Neural progenitor cell (in vitro differentiated cells): ENCODE measurements at regions not wholly inside any gene's neighbourhood (a gene's known extent, or its start where the extent isn't known, plus 50 kb on each side); places are given as distances from the start of the nearest gene placed in this dataset.

Source experiments
- DNase-seq: peaks from one replicate; pipeline ENCODE4 v3.0.0-alpha.2; 2016; ENCODE audit warnings: low spot score
- H2AFZ ChIP-seq: fragments of 200-600 bp; sonication (generic); replicated peaks from 2 replicates; pipeline ENCODE4 v1.6.1; 2016; ENCODE audit warnings: antibody characterized with exemption
- H3F3A ChIP-seq: fragments of 200-600 bp; sonication (generic); 2 replicates; pipeline ENCODE4 v1.6.1; 2016; ENCODE audit warnings: antibody characterized with exemption, low read depth
- H3K27ac ChIP-seq: fragments of 200-600 bp; sonication (generic); 2 replicates; pipeline ENCODE4 v1.5.1; 2016; ENCODE audit warnings: mild to moderate bottlenecking
- H3K27me3 ChIP-seq: fragments of 200-600 bp; sonication (generic); 2 replicates; pipeline ENCODE4 v1.6.1; 2016; ENCODE audit warnings: mild to moderate bottlenecking, moderate library complexity
- H3K36me3 ChIP-seq: fragments of 200-600 bp; sonication (generic); 2 replicates; pipeline ENCODE4 v1.5.1; 2016
- H3K4me1 ChIP-seq: fragments of 200-600 bp; sonication (generic); 2 replicates; pipeline ENCODE4 v1.6.1; 2016; ENCODE audit warnings: mixed run types
- H3K4me2 ChIP-seq: fragments of 200-600 bp; sonication (generic); 2 replicates; pipeline ENCODE4 v1.6.1; 2016
- H3K4me3 ChIP-seq: fragments of 200-600 bp; sonication (generic); 2 replicates; pipeline ENCODE4 v1.5.1; 2016
- H3K79me2 ChIP-seq: fragments of 200-600 bp; sonication (generic); 2 replicates; pipeline ENCODE4 v1.6.1; 2016; ENCODE audit warnings: low read depth
- H3K9ac ChIP-seq: fragments of 200-600 bp; sonication (generic); 2 replicates; pipeline ENCODE4 v1.6.1; 2016
- H3K9me3 ChIP-seq: fragments of 200-600 bp; sonication (generic); 2 replicates; pipeline ENCODE4 v1.5.1; 2016; ENCODE audit warnings: low read depth
- H4K20me1 ChIP-seq: fragments of 200-600 bp; sonication (generic); 2 replicates; pipeline ENCODE4 v1.6.1; 2016; ENCODE audit warnings: low read depth
- H3K27ac Mint-ChIP-seq: 3 replicates; pipeline ENCODE4 v1.8.0; 2021; ENCODE audit warnings: mixed read lengths
- H3K27me3 Mint-ChIP-seq: 2 replicates; pipeline ENCODE4 v1.8.0; 2022; ENCODE audit warnings: low read depth, mild to moderate bottlenecking, inconsistent platforms, moderate library complexity, mixed read lengths; ENCODE audit not compliant: insufficient read depth
- H3K36me3 Mint-ChIP-seq: 3 replicates; pipeline ENCODE4 v1.8.0; 2021; ENCODE audit warnings: mixed read lengths
- H3K4me1 Mint-ChIP-seq: 3 replicates; pipeline ENCODE4 v1.8.0; 2021; ENCODE audit warnings: mixed read lengths
- H3K4me3 Mint-ChIP-seq: 3 replicates; pipeline ENCODE4 v1.8.0; 2021; ENCODE audit warnings: mild to moderate bottlenecking, moderate library complexity, mixed read lengths
- H3K9me3 Mint-ChIP-seq: 3 replicates; pipeline ENCODE4 v1.8.0; 2020; ENCODE audit warnings: mixed read lengths
- CTCF ChIP-seq: fragments of 200-600 bp; sonication (generic); IDR thresholded peaks from 2 replicates; pipeline ENCODE4 v1.5.1; 2017; ENCODE audit warnings: antibody characterized with exemption, mild to moderate bottlenecking
- EZH2 ChIP-seq: fragments of 200-600 bp; sonication (generic); IDR thresholded peaks from 2 replicates; pipeline ENCODE4 v1.6.1; 2017; ENCODE audit warnings: antibody characterized with exemption, mild to moderate bottlenecking, moderate library complexity
- EZH2phosphoT487 ChIP-seq: fragments of 200-600 bp; sonication (generic); IDR thresholded peaks from 2 replicates; pipeline ENCODE4 v1.6.1; 2017; ENCODE audit warnings: antibody characterized with exemption

- Mint-ChIP-seq H3K9me3 (no peaks in the 10 kb centered on the region), H3K27ac (no peak overlapping the region), H3K36me3 (no peaks in the 10 kb centered on the region), H3K4me3 (no peak overlapping the region), H3K4me1 (peaks cover 9% of the 10 kb centered on the region), H3K27me3 (no peaks in the 10 kb centered on the region)
- Histone ChIP-seq H3K4me3 (no peak overlapping the region), H3K4me2 (no peak overlapping the region), H3K27me3 (no peaks in the 10 kb centered on the region), H2AFZ (no peak overlapping the region), H3K36me3 (no peaks in the 10 kb centered on the region), H3F3A (no peaks in the 10 kb centered on the region), H3K9ac (no peak overlapping the region), H4K20me1 (no peaks in the 10 kb centered on the region), H3K79me2 (no peaks in the 10 kb centered on the region), H3K9me3 (no peaks in the 10 kb centered on the region), H3K4me1 (no peaks in the 10 kb centered on the region), H3K27ac (no peak overlapping the region)
- no peak for DNase-seq
- no peak for TF ChIP-seq EZH2phosphoT487
- TF ChIP-seq CTCF: no peak
These were observed 70.5 kb upstream of the FLRT2 start for GRCh38 chr14:85459361-85460000.

DNA sequence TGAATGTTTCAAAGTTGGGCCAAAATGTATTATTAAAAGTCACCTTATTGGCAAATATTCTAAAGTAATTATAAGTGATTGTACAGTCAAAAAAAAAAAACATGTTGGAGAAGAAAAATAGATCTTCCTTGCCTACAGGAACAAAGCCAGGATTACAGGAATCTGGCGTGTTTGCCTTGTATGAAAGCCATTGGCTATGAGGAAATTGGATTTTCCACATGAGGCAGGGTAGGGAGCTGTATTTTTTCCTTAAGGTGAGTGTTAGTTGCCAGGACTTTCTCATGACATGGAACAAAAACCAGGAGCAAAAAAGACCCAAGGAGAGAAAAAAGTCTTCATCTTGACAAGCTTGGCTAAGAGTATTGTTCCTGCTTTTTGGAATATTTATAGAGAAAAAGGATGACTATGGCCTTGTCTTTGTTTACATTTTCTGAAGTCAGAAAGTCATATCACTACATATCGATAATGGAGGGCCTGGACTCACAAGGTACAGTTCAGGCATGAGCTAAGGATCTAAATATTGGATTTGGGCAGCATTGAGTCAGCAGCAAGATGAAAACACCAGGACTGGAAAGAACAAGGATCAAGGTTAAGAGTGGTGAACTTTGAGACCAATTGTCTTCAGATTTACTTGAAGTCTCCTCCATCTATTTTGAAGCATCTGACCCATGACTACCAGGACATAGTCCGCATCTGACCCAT, 68.4 kb upstream of the FLRT2 start:
- peaks cover 10% of the 10 kb centered on the region for H3K4me1 Mint-ChIP-seq
- Histone ChIP-seq H4K20me1 (no peaks in the 10 kb centered on the region), H3K79me2 (no peaks in the 10 kb centered on the region), H3K27me3 (no peaks in the 10 kb centered on the region), H3F3A (no peaks in the 10 kb centered on the region), H3K4me1 (no peaks in the 10 kb centered on the region), H3K36me3 (no peaks in the 10 kb centered on the region), H3K4me2 (no peak overlapping the region), H3K27ac (no peak overlapping the region), H3K4me3 (no peak overlapping the region), H2AFZ (no peak overlapping the region), H3K9me3 (no peaks in the 10 kb centered on the region), H3K9ac (no peak overlapping the region)
- DNase-seq: no peak
- no peaks in the 10 kb centered on the region for H3K36me3 Mint-ChIP-seq
- no peak for TF ChIP-seq EZH2phosphoT487
- no peak for TF ChIP-seq EZH2
- no peaks in the 10 kb centered on the region for H3K9me3 Mint-ChIP-seq
- H3K27me3 Mint-ChIP-seq: no peaks in the 10 kb centered on the region
- H3K4me3 Mint-ChIP-seq: no peak overlapping the region
- H3K27ac Mint-ChIP-seq: no peak overlapping the region

DNA sequence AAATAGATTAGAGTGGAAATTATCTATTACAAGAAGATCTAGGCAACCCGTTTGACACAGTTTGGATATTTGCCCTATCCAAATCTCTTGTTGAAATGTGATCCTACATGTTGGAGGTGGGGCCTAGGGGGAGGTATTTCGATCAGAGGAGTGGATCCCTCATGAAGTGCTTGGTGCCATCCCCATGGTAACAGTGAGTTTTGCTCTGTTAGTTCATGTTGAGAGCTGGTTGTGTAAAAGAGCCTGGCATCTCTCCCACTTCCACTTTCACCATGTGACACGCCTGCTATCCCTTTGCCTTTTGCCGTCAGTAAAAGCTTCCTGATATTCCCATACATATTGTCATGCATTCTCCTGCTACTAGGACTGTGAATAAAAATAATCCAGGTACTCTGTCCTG, 66.4 kb upstream of the FLRT2 start:
- no peak for DNase-seq
- Mint-ChIP-seq H3K27ac (no peak overlapping the region), H3K4me3 (no peak overlapping the region), H3K36me3 (no peaks in the 10 kb centered on the region), H3K27me3 (no peaks in the 10 kb centered on the region), H3K4me1 (peaks cover 10% of the 10 kb centered on the region), H3K9me3 (no peaks in the 10 kb centered on the region)
- TF ChIP-seq CTCF (no peak), EZH2phosphoT487 (no peak), EZH2 (no peak)
- Histone ChIP-seq H2AFZ (no peak overlapping the region), H3K27me3 (no peaks in the 10 kb centered on the region), H3K4me2 (no peak overlapping the region), H3K4me1 (no peaks in the 10 kb centered on the region), H3F3A (no peaks in the 10 kb centered on the region), H3K36me3 (no peaks in the 10 kb centered on the region), H3K27ac (no peak overlapping the region), H3K79me2 (no peaks in the 10 kb centered on the region), H3K9ac (no peak overlapping the region), H3K9me3 (no peaks in the 10 kb centered on the region), H3K4me3 (no peak overlapping the region), H4K20me1 (no peaks in the 10 kb centered on the region)
